ENCODE measurements at regions not wholly inside any gene's neighbourhood (a gene's known extent, or its start where the extent isn't known, plus 50 kb on each side); places are given as distances from the start of the nearest gene placed in this dataset.

DNA sequence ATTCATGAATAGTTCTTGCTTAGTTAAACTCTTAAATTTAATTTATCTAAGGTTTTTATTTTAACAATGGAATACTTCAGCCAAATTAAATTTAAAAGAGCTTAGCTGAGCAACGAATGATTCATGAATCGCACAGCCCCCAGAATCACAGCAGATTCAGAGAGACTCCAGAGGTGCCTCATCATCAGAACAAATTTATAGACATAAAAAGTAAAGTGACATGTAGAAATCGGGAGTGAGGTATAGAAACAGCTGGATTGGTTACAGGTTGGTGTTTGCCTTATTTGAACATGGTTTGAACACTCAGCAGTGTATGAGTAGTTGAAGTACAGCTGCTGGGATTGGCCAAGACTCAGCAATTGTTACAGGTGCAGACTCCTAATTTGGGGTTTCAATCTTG is 132.7 kb upstream of the MAP3K4 start:
- no CpG with 5 or more reads among the region's 3 CpGs for WGBS, 2 experiments (ENCODE audit: extremely low coverage in 2 of 2, insufficient read length in 1 of 2)
- CTCF ChIA-PET: no interaction called here

More for the DNA sequence above, 132.7 kb upstream of the MAP3K4 start:
- H3K4me2 ChIP-seq (ENCODE audit: low read depth, low read length): no peak overlapping the region
- H4K91ac ChIP-seq (ENCODE audit: insufficient read depth, low read depth, low read length): no peak overlapping the region
- H3K23ac ChIP-seq (ENCODE audit: low read depth, low read length): no peak overlapping the region
- POLR2A ChIA-PET (ENCODE audit: unreplicated experiment): no interaction called here
- H3K4me1 ChIP-seq (ENCODE audit: control insufficient read depth, insufficient read depth, low read length): no peaks in the 10 kb centered on the region
- H4K8ac ChIP-seq (ENCODE audit: low read depth in 2 of 2, low read length in 2 of 2): no peak overlapping the region
- H3K4me3 ChIP-seq (ENCODE audit: insufficient read depth, low read depth, low read length): no peak overlapping the region
- peaks cover 11% of the 10 kb centered on the region for H3K9me3 ChIP-seq (ENCODE audit: control insufficient read depth, insufficient read depth, low read length)
- H2BK15ac ChIP-seq (ENCODE audit: low read depth, low read length): no peak overlapping the region
- no peak overlapping the region for H3K14ac ChIP-seq (replicated peaks; ENCODE audit: low read depth, low read length)
- in situ Hi-C loops (cut with MboI; ENCODE audit: low sequenced_read_pairs): no loop called here
- BruUV-seq (replicated peaks): no TSS peak
- no peak for TF ChIP-seq RCOR1 (IDR thresholded peaks at IDR 0.05; ENCODE audit: insufficient replicate concordance, low read length)
- TF ChIP-seq ELK1 (IDR thresholded peaks at IDR 0.05; ENCODE audit: borderline replicate concordance, low read depth, low read length): no peak
- TF ChIP-seq CHD1 (IDR thresholded peaks at IDR 0.05; ENCODE audit: low read depth, low read length): no peak
- TF ChIP-seq MAZ (IDR thresholded peaks at IDR 0.05; ENCODE audit: borderline replicate concordance, low read depth, low read length): no peak
- no peak for TF ChIP-seq MXI1 (IDR thresholded peaks at IDR 0.05; ENCODE audit: borderline replicate concordance, low read depth, low read length)
- no peak for TF ChIP-seq FOS (IDR thresholded peaks at IDR 0.05; ENCODE audit: low read depth, low read length)
- no peak for TF ChIP-seq BHLHE40 (IDR thresholded peaks at IDR 0.05; ENCODE audit: low read depth, low read length)
- TF ChIP-seq NFE2L2 (IDR thresholded peaks at IDR 0.05; ENCODE audit: low read depth, low read length): no peak
- no peak for TF ChIP-seq CEBPB (IDR thresholded peaks at IDR 0.05; ENCODE audit: low read depth, low read length)
- TF ChIP-seq, protein P1, sequence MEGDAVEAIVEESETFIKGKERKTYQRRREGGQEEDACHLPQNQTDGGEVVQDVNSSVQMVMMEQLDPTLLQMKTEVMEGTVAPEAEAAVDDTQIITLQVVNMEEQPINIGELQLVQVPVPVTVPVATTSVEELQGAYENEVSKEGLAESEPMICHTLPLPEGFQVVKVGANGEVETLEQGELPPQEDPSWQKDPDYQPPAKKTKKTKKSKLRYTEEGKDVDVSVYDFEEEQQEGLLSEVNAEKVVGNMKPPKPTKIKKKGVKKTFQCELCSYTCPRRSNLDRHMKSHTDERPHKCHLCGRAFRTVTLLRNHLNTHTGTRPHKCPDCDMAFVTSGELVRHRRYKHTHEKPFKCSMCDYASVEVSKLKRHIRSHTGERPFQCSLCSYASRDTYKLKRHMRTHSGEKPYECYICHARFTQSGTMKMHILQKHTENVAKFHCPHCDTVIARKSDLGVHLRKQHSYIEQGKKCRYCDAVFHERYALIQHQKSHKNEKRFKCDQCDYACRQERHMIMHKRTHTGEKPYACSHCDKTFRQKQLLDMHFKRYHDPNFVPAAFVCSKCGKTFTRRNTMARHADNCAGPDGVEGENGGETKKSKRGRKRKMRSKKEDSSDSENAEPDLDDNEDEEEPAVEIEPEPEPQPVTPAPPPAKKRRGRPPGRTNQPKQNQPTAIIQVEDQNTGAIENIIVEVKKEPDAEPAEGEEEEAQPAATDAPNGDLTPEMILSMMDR (conservative IDR thresholded peaks at IDR 0.05; ENCODE audit: low read depth, low read length): no peak
- TF ChIP-seq SMC3 (IDR thresholded peaks at IDR 0.05; ENCODE audit: low read depth, low read length): no peak
- no peaks in the 10 kb centered on the region for H3K36me3 ChIP-seq (ENCODE audit: control insufficient read depth, insufficient read depth, low read length)
- H3K4ac ChIP-seq (ENCODE audit: low read depth, low read length): no peak overlapping the region
- no peaks in the 10 kb centered on the region for H4K20me1 ChIP-seq (ENCODE audit: insufficient read depth, low read length)
- H3K79me1 ChIP-seq (ENCODE audit: low read depth in 1 of 2, low read length in 2 of 2): no peaks in the 10 kb centered on the region
- no peak overlapping the region for H2AK5ac ChIP-seq (ENCODE audit: low read depth, low read length)
- H3K9me1 ChIP-seq (ENCODE audit: insufficient read depth, low read length): no peaks in the 10 kb centered on the region
- no peak overlapping the region for H2AFZ ChIP-seq (replicated peaks; ENCODE audit: low read length, poor library complexity)
- no peak for ATAC-seq (ENCODE audit: low read depth)
- dilution Hi-C loops (cut with HindIII; ENCODE audit: low sequenced_read_pairs, unreplicated experiment): no loop called here
- H3K27me3 ChIP-seq (ENCODE audit: control insufficient read depth, insufficient read depth, low read length): no peaks in the 10 kb centered on the region
- H2AK9ac ChIP-seq (replicated peaks; ENCODE audit: low read depth, low read length, poor library complexity): no peak overlapping the region
- H2BK120ac ChIP-seq (ENCODE audit: low read depth, low read length): no peak overlapping the region
- intact Hi-C loops (cut with micrococcal nuclease): no loop called here
- H3K27ac ChIP-seq (ENCODE audit: insufficient read depth, low read length): no peak overlapping the region
- H4K5ac ChIP-seq (ENCODE audit: low read depth, low read length): no peak overlapping the region
- H3K18ac ChIP-seq (ENCODE audit: low read depth, low read length): no peak overlapping the region
- H3K56ac ChIP-seq (ENCODE audit: extremely low read depth, insufficient read depth, low read length): no peak overlapping the region
- no peak overlapping the region for H2BK5ac ChIP-seq (ENCODE audit: low read depth, low read length, poor library complexity, severe bottlenecking)
- no peak for DNase-seq
- H3K9ac ChIP-seq (ENCODE audit: low read depth, low read length): no peak overlapping the region
- no peak overlapping the region for H2BK20ac ChIP-seq (ENCODE audit: low read depth, low read length)
